ENCODE measurements at regions not wholly inside any gene's neighbourhood (a gene's known extent, or its start where the extent isn't known, plus 50 kb on each side); places are given as distances from the start of the nearest gene placed in this dataset.

- TF ChIP-seq CTCF (conservative IDR thresholded peaks at IDR 0.05; ENCODE audit: low read depth, low read length): no peak
- TF ChIP-seq EZH2 (IDR thresholded peaks at IDR 0.05; ENCODE audit: low read length, unreplicated experiment): no peak
Observed at GRCh38 chr4:145326491-145326890, 146.1 kb upstream of the OTUD4 start.

All from PC-3 (cell line).